Testis (tissue), 2 donors: ENCODE measurements at regions not wholly inside any gene's neighbourhood (a gene's known extent, or its start where the extent isn't known, plus 50 kb on each side); places are given as distances from the start of the nearest gene placed in this dataset.
"Not testable (repeated sequence)": the region's sequence is repeated elsewhere in the genome, so short reads cannot be mapped to it uniquely, and the experiment has no call there.

Experiments
- DNase-seq: peaks from one replicate; pipeline ENCODE4 v3.0.0-alpha.2; 2019
- H3K27ac ChIP-seq, 2 donors: fragments of 200-600 bp; sonication (generic); one replicate each; pipeline ENCODE4 v1.5.1; 2019
- H3K27me3 ChIP-seq: fragments of 200-600 bp; sonication (generic); one replicate; pipeline ENCODE4 v1.5.1; 2019
- H3K36me3 ChIP-seq: fragments of 200-600 bp; sonication (generic); one replicate; pipeline ENCODE4 v1.5.1; 2017; ENCODE audit warnings: low read depth; ENCODE audit errors: missing control alignments
- H3K4me1 ChIP-seq: fragments of 200-600 bp; sonication (generic); one replicate; pipeline ENCODE4 v1.5.1; 2019
- H3K4me3 ChIP-seq, 2 donors: fragments of 200-600 bp; sonication (generic); one replicate each; pipeline ENCODE4 v1.5.1; 2017 to 2019
- H3K9me3 ChIP-seq: fragments of 200-600 bp; sonication (generic); one replicate; pipeline ENCODE4 v1.5.1; 2017
- CTCF ChIP-seq, 3 experiments: fragments of 450-650 bp in 2 of 3; fragments of 200-600 bp in 1 of 3; sonication (generic) in 1 of 3; IDR thresholded peaks; one replicate each; pipeline ENCODE4 v1.5.1; 2016 to 2019; ENCODE audit warnings: antibody characterized with exemption in 3 of 3, mild to moderate bottlenecking in 2 of 3, moderate library complexity in 1 of 3
- POLR2A ChIP-seq: fragments of 450-650 bp; IDR thresholded peaks from one replicate; pipeline ENCODE4 v1.6.1; 2017; ENCODE audit warnings: antibody characterized with exemption, mild to moderate bottlenecking, moderate library complexity
- WGBS, 2 donors: methylation state at CpG; one replicate each; pipeline ENCODE4 v1.1.5; 2018; 5-methylcytosine and 5-hydroxymethylcytosine counted together
- intact Hi-C: fragments of 100-400 bp; cut with DNase I; formaldehyde crosslinking; loops from one replicate; pipeline ENCODE4 v1.15.1; 2023; ENCODE audit warnings: low total_unique reads

GRCh38 chr7:145106001-145106400 is 270.1 kb upstream of the TPK1 start:
- intact Hi-C loops = no loop called here
- no peak overlapping the region for H3K27ac ChIP-seq
- no peaks in the 10 kb centered on the region for H3K9me3 ChIP-seq
- TF ChIP-seq POLR2A (no peak), CTCF (IDR thresholded peaks at IDR 0.05) (no peak)
- peak; percentile 40 for DNase-seq
- no peaks in the 10 kb centered on the region for H3K4me1 ChIP-seq
- H3K27me3 ChIP-seq = no peaks in the 10 kb centered on the region
- H3K36me3 ChIP-seq = no peaks in the 10 kb centered on the region
- WGBS, 2 donors = 17 to 21% methylated on average over 1 of the region's 1 CpG
- no peak overlapping the region for H3K4me3 ChIP-seq

- Histone ChIP-seq H3K4me1 (no peaks in the 10 kb centered on the region), H3K4me3 (no peak overlapping the region), H3K27me3 (no peaks in the 10 kb centered on the region), H3K9me3 (no peaks in the 10 kb centered on the region), H3K36me3 (no peaks in the 10 kb centered on the region), H3K27ac (no peak overlapping the region)
- no peak for DNase-seq
- 81 to 85% methylated on average over 2 of the region's 2 CpGs for WGBS, 2 donors
- TF ChIP-seq POLR2A (no peak), CTCF (IDR thresholded peaks at IDR 0.05) (no peak)
- intact Hi-C loops = no loop called here
Observed at GRCh38 chr7:145105561-145105960, 269.7 kb upstream of the TPK1 start.

- Histone ChIP-seq H3K27me3 (no peaks in the 10 kb centered on the region), H3K36me3 (no peaks in the 10 kb centered on the region), H3K4me1 (no peaks in the 10 kb centered on the region), H3K4me3 (no peak overlapping the region), H3K9me3 (no peaks in the 10 kb centered on the region), H3K27ac (no peak overlapping the region)
- WGBS, 2 donors = 90 to 91% methylated on average over 1 of the region's 1 CpG
- no peak for DNase-seq
- intact Hi-C loops = no loop called here
- no peak for TF ChIP-seq POLR2A
- no peak for TF ChIP-seq CTCF (IDR thresholded peaks at IDR 0.05)
Observed at GRCh38 chr7:145104400-145104799, 268.5 kb upstream of the TPK1 start.

GRCh38 chr7:145102199-145102598 is 266.3 kb upstream of the TPK1 start:
- H3K27me3 ChIP-seq, H3K4me3 ChIP-seq, DNase-seq, H3K4me1 ChIP-seq, H3K36me3 ChIP-seq, intact Hi-C loops, H3K9me3 ChIP-seq, H3K27ac ChIP-seq: not testable (repeated sequence)
- WGBS, 2 donors = 92 to 97% methylated on average over 10 of the region's 10 CpGs

DNA sequence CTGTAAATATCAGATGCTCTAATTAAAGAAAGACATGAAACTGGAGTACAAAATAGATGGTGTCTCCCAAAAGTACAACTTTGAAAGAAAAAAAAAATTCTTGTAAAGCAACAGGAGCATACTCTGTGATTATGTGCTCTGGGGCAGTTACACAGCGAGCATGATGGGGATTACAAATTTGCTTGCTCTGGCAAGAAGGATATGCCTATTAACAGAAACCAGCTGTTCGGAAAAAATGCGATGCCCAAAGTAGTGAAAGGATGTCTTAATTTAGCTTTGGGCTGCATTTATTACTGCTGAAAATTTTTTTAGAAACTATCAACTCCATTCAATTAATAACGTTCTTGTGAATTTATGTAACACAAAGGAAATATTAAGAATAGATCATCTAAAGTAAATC is 256.9 kb upstream of the TPK1 start:
- Histone ChIP-seq H3K27ac (no peak overlapping the region), H3K4me1 (no peaks in the 10 kb centered on the region), H3K9me3 (no peaks in the 10 kb centered on the region), H3K27me3 (no peaks in the 10 kb centered on the region), H3K4me3 (no peak overlapping the region), H3K36me3 (no peaks in the 10 kb centered on the region)
- TF ChIP-seq CTCF (IDR thresholded peaks at IDR 0.05) = no peak
- TF ChIP-seq POLR2A = no peak
- 72 to 80% methylated on average over 4 of the region's 4 CpGs for WGBS, 2 donors
- no peak for DNase-seq
- intact Hi-C loops = no loop called here
